ENCODE measurements at regions not wholly inside any gene's neighbourhood (a gene's known extent, or its start where the extent isn't known, plus 50 kb on each side); places are given as distances from the start of the nearest gene placed in this dataset.

- no peak for DNase-seq (ENCODE audit: low read depth, low spot score)
- H3K4me3 ChIP-seq, result no peak overlapping the region
- TF ChIP-seq FOXP2 (optimal IDR thresholded peaks at IDR 0.05; ENCODE audit: control extremely low read depth, extremely low read length, insufficient read depth) (no peak), EZH2 (IDR thresholded peaks at IDR 0.05) (no peak), POLR2AphosphoS5 (IDR thresholded peaks at IDR 0.05; ENCODE audit: borderline replicate concordance, low read depth, low read length) (no peak)
- no peak overlapping the region for H3K27ac ChIP-seq
- no peaks in the 10 kb centered on the region for H3K9me3 ChIP-seq (ENCODE audit: low read depth, low read length)
- no peaks in the 10 kb centered on the region for H3K36me3 ChIP-seq (ENCODE audit: insufficient read depth, low read length)
- H3K9ac ChIP-seq (ENCODE audit: insufficient read length), result no peak overlapping the region
Measured at GRCh38 chr2:188220535-188220934, 71.1 kb upstream of the GULP1 start.

GRCh38 chr2:188227713-188228112, 64.0 kb upstream of the GULP1 start:
- H3K4me3 ChIP-seq, result no peak overlapping the region
- no peak overlapping the region for H3K9ac ChIP-seq (ENCODE audit: insufficient read length)
- H3K36me3 ChIP-seq (ENCODE audit: insufficient read depth, low read length), result no peaks in the 10 kb centered on the region
- no peak for DNase-seq (ENCODE audit: low read depth, low spot score)
- TF ChIP-seq EZH2 (IDR thresholded peaks at IDR 0.05) (no peak), FOXP2 (optimal IDR thresholded peaks at IDR 0.05; ENCODE audit: control extremely low read depth, extremely low read length, insufficient read depth) (no peak), POLR2AphosphoS5 (IDR thresholded peaks at IDR 0.05; ENCODE audit: borderline replicate concordance, low read depth, low read length) (no peak)
- H3K9me3 ChIP-seq (ENCODE audit: low read depth, low read length), result no peaks in the 10 kb centered on the region
- no peak overlapping the region for H3K27ac ChIP-seq

- no peaks in the 10 kb centered on the region for H3K9me3 ChIP-seq (ENCODE audit: low read depth, low read length)
- H3K4me3 ChIP-seq, result no peak overlapping the region
- H3K27ac ChIP-seq, result no peak overlapping the region
- no peak overlapping the region for H3K9ac ChIP-seq (ENCODE audit: insufficient read length)
- no peaks in the 10 kb centered on the region for H3K36me3 ChIP-seq (ENCODE audit: insufficient read depth, low read length)
- no peak for TF ChIP-seq POLR2AphosphoS5 (IDR thresholded peaks at IDR 0.05; ENCODE audit: borderline replicate concordance, low read depth, low read length)
- DNase-seq (ENCODE audit: low read depth, low spot score), result no peak
Measured at GRCh38 chr2:188235364-188235763, 56.3 kb upstream of the GULP1 start.

- Histone ChIP-seq H3K36me3 (ENCODE audit: insufficient read depth, low read length) (no peaks in the 10 kb centered on the region), H3K27ac (no peak overlapping the region), H3K9ac (ENCODE audit: insufficient read length) (no peak overlapping the region), H3K9me3 (ENCODE audit: low read depth, low read length) (no peaks in the 10 kb centered on the region), H3K4me3 (no peak overlapping the region)
- TF ChIP-seq EZH2 (IDR thresholded peaks at IDR 0.05), result no peak
- no peak for TF ChIP-seq FOXP2 (optimal IDR thresholded peaks at IDR 0.05; ENCODE audit: control extremely low read depth, extremely low read length, insufficient read depth)
- no peak for TF ChIP-seq POLR2AphosphoS5 (IDR thresholded peaks at IDR 0.05; ENCODE audit: borderline replicate concordance, low read depth, low read length)
- no peak for DNase-seq (ENCODE audit: low read depth, low spot score)
Measured at GRCh38 chr2:188238386-188238785, 53.3 kb upstream of the GULP1 start.
